ENCODE measurements at regions not wholly inside any gene's neighbourhood (a gene's known extent, or its start where the extent isn't known, plus 50 kb on each side); places are given as distances from the start of the nearest gene placed in this dataset.

- no peak for DNase-seq (ENCODE audit: low spot score)
- ChIA-PET POLR2A (ENCODE audit: low non-redundant PET) (interaction anchor here (0.6 kb wide), 1 partner anchor 11 kb away, joined by 3 read pairs; no protein-coding TSS in a partner anchor), CTCF (no interaction called here)
- H3K27ac ChIP-seq = no peak overlapping the region
- no peak for TF ChIP-seq CTCF (conservative IDR thresholded peaks at IDR 0.05; ENCODE audit: low read depth)
These were observed 197.6 kb downstream of the DLL1 start for GRCh38 chr6:170093276-170093657.

GRCh38 chr6:170092826-170093225 lies 198.1 kb downstream of the DLL1 start:
- CTCF ChIA-PET = no interaction called here

GRCh38 chr6:170091639-170092579 lies 199.0 kb downstream of the DLL1 start:
- DNase-seq (ENCODE audit: low spot score) = no peak
- POLR2A ChIA-PET (ENCODE audit: low non-redundant PET) = no interaction called here
- TF ChIP-seq CTCF (conservative IDR thresholded peaks at IDR 0.05; ENCODE audit: low read depth) = no peak
- CTCF ChIA-PET = no interaction called here
- H3K27ac ChIP-seq = no peak overlapping the region

More at GRCh38 chr6:170092826-170093225, 198.1 kb downstream of the DLL1 start:
- H3K27ac ChIP-seq = no peak overlapping the region
- DNase-seq (ENCODE audit: low spot score) = no peak
- POLR2A ChIA-PET (ENCODE audit: low non-redundant PET) = no interaction called here
- no peak for TF ChIP-seq CTCF (conservative IDR thresholded peaks at IDR 0.05; ENCODE audit: low read depth)

GRCh38 chr6:170091000-170091638 lies 199.8 kb downstream of the DLL1 start:
- ChIA-PET POLR2A (ENCODE audit: low non-redundant PET) (no interaction called here), CTCF (no interaction called here)
- no peak overlapping the region for H3K27ac ChIP-seq
- no peak for TF ChIP-seq CTCF (conservative IDR thresholded peaks at IDR 0.05; ENCODE audit: low read depth)
- DNase-seq (ENCODE audit: low spot score) = no peak

- ChIA-PET CTCF (no interaction called here), POLR2A (ENCODE audit: low non-redundant PET) (no interaction called here)
- no peak overlapping the region for H3K27ac ChIP-seq
- no peak for DNase-seq (ENCODE audit: low spot score)
- TF ChIP-seq CTCF (conservative IDR thresholded peaks at IDR 0.05; ENCODE audit: low read depth) = no peak
These were observed 200.3 kb downstream of the DLL1 start for GRCh38 chr6:170090561-170090960.

GRCh38 chr6:170089963-170090362 lies 200.9 kb downstream of the DLL1 start:
- no peak for TF ChIP-seq CTCF (conservative IDR thresholded peaks at IDR 0.05; ENCODE audit: low read depth)
- no peak overlapping the region for H3K27ac ChIP-seq
- DNase-seq (ENCODE audit: low spot score) = no peak
- ChIA-PET CTCF (no interaction called here), POLR2A (ENCODE audit: low non-redundant PET) (no interaction called here)

All from RWPE1 (cell line).